C4-2B (cell line): ENCODE measurements at regions not wholly inside any gene's neighbourhood (a gene's known extent, or its start where the extent isn't known, plus 50 kb on each side); places are given as distances from the start of the nearest gene placed in this dataset.

Experiments used
- CTCF ChIP-seq: fragments of 450-650 bp; conservative IDR thresholded peaks from 2 replicates; pipeline ENCODE4 v1.5.1; 2017; ENCODE audit warnings: mild to moderate bottlenecking
- ZFX ChIP-seq: fragments of 450-650 bp; IDR thresholded peaks from 2 replicates; pipeline ENCODE4 v1.6.1; 2017

GRCh38 chr14:61197416-61197815 lies 83.7 kb downstream of the TMEM30B start:
- TF ChIP-seq CTCF (no peak), ZFX (no peak)
